ENCODE measurements at regions not wholly inside any gene's neighbourhood (a gene's known extent, or its start where the extent isn't known, plus 50 kb on each side); places are given as distances from the start of the nearest gene placed in this dataset.

- Histone ChIP-seq H3K27ac (no peak overlapping the region), H3K27me3 (no peaks in the 10 kb centered on the region), H3K9me3 (no peaks in the 10 kb centered on the region), H3K4me1 (no peaks in the 10 kb centered on the region), H3K4me3 (replicated peaks in 1 of 3) (no peak overlapping the region), H3K36me3 (no peaks in the 10 kb centered on the region)
- intact Hi-C loops (cut with DNase I) = no loop called here
- no peak for DNase-seq
- 91 to 94% methylated on average over 1 of the region's 1 CpG for WGBS, 2 donors
- no peak for TF ChIP-seq POLR2A (IDR thresholded peaks at IDR 0.05)
- TF ChIP-seq, protein P1, sequence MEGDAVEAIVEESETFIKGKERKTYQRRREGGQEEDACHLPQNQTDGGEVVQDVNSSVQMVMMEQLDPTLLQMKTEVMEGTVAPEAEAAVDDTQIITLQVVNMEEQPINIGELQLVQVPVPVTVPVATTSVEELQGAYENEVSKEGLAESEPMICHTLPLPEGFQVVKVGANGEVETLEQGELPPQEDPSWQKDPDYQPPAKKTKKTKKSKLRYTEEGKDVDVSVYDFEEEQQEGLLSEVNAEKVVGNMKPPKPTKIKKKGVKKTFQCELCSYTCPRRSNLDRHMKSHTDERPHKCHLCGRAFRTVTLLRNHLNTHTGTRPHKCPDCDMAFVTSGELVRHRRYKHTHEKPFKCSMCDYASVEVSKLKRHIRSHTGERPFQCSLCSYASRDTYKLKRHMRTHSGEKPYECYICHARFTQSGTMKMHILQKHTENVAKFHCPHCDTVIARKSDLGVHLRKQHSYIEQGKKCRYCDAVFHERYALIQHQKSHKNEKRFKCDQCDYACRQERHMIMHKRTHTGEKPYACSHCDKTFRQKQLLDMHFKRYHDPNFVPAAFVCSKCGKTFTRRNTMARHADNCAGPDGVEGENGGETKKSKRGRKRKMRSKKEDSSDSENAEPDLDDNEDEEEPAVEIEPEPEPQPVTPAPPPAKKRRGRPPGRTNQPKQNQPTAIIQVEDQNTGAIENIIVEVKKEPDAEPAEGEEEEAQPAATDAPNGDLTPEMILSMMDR (IDR thresholded peaks at IDR 0.05) = no peak
Measured at GRCh38 chr12:82028772-82029171, 269.6 kb upstream of the PPFIA2 start.

DNA sequence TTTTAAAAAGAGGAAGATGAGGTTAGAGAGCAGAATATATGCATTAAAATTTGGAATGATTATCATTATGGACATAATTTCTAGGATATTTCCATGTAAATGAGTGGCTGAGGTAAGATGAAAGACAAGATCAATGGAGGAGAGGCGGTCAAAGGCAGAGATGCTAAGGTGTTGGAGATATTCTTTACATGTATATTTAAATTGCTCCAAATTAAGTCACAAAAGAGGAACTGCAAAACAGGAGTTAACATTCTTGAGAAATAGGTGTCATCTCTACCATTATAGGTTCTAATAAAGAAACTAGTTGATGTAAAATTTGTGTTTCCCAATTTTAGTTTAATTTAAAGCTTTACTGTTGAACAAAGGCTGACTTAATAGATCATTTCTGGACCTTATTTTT lies 268.5 kb upstream of the PPFIA2 start:
- H3K27me3 ChIP-seq = no peaks in the 10 kb centered on the region
- no peak for DNase-seq
- no peaks in the 10 kb centered on the region for H3K4me1 ChIP-seq
- H3K9me3 ChIP-seq = no peaks in the 10 kb centered on the region
- 86 to 93% methylated on average over 1 of the region's 1 CpG for WGBS, 2 donors
- intact Hi-C loops (cut with DNase I) = no loop called here
- no peak overlapping the region for H3K4me3 ChIP-seq (replicated peaks in 1 of 3)
- no peak overlapping the region for H3K27ac ChIP-seq
- H3K36me3 ChIP-seq = no peaks in the 10 kb centered on the region
- TF ChIP-seq, protein P1 (IDR thresholded peaks at IDR 0.05) = no peak
- TF ChIP-seq POLR2A (IDR thresholded peaks at IDR 0.05) = no peak

DNA sequence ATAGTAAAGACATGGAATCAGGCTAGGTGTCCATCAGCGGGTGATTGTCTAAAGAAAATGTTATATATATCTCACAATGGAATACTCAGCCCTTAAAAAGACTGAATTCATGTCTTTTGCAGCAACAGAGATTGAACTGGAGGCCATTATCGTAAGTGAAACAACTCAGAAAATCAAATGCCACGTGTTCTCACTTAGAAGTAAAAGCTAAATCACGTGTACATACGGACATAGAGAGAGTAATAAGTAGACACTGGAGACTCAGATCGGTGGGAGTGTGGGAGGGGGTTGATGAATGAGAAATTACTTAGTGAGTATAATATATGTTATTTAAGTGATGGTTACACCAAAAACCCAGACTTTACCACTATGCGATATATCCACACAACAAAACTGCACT lies 266.3 kb upstream of the PPFIA2 start:
- no peaks in the 10 kb centered on the region for H3K36me3 ChIP-seq
- H3K4me1 ChIP-seq = no peaks in the 10 kb centered on the region
- no peaks in the 10 kb centered on the region for H3K9me3 ChIP-seq
- intact Hi-C loops (cut with DNase I) = no loop called here
- H3K4me3 ChIP-seq (replicated peaks in 1 of 3) = no peak overlapping the region
- H3K27me3 ChIP-seq = no peaks in the 10 kb centered on the region
- no peak overlapping the region for H3K27ac ChIP-seq
- DNase-seq = no peak
- WGBS, 2 donors = 82 to 88% methylated on average over 7 of the region's 7 CpGs
- TF ChIP-seq, protein P1 (IDR thresholded peaks at IDR 0.05) = no peak
- no peak for TF ChIP-seq POLR2A (IDR thresholded peaks at IDR 0.05)

DNA sequence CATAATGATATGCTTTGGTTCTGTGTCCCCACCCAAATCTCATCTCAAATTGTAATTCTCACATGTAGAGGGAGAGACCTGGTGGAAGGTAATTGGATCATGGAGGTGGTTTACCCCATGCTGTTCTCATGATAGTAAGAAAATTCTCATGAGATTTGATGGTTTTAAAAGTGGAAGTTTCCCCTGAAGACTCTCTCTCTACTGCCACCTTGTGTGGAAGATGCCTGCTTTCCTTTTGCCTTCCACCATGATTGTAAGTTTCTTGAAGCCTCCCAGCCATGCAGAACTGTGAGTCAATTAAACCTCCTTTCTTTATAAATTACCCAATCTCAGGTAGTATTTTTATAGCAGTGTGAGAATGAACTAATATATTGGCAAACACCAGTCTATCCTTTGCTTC lies 260.4 kb upstream of the PPFIA2 start:
- H3K9me3 ChIP-seq = no peaks in the 10 kb centered on the region
- no peak overlapping the region for H3K27ac ChIP-seq
- no peak for DNase-seq
- no peaks in the 10 kb centered on the region for H3K36me3 ChIP-seq
- no peak overlapping the region for H3K4me3 ChIP-seq (replicated peaks in 1 of 3)
- TF ChIP-seq, protein P1 (IDR thresholded peaks at IDR 0.05) = no peak
- TF ChIP-seq POLR2A (IDR thresholded peaks at IDR 0.05) = no peak
- no peaks in the 10 kb centered on the region for H3K27me3 ChIP-seq
- intact Hi-C loops (cut with DNase I) = no loop called here
- H3K4me1 ChIP-seq = no peaks in the 10 kb centered on the region

- H3K9me3 ChIP-seq = no peaks in the 10 kb centered on the region
- H3K36me3 ChIP-seq = no peaks in the 10 kb centered on the region
- no peak overlapping the region for H3K27ac ChIP-seq
- intact Hi-C loops (cut with DNase I) = no loop called here
- TF ChIP-seq POLR2A (IDR thresholded peaks at IDR 0.05) = no peak
- TF ChIP-seq, protein P1 (IDR thresholded peaks at IDR 0.05) = no peak
- no peaks in the 10 kb centered on the region for H3K4me1 ChIP-seq
- H3K27me3 ChIP-seq = no peaks in the 10 kb centered on the region
- no peak overlapping the region for H3K4me3 ChIP-seq (replicated peaks in 1 of 3)
- WGBS, 2 donors = 87 to 96% methylated on average over 1 of the region's 1 CpG
- DNase-seq = no peak
Measured at GRCh38 chr12:82015623-82016347, 256.6 kb upstream of the PPFIA2 start.

Data from thyroid gland (tissue), 4 donors.